PC-9 (cell line): ENCODE measurements at regions not wholly inside any gene's neighbourhood (a gene's known extent, or its start where the extent isn't known, plus 50 kb on each side); places are given as distances from the start of the nearest gene placed in this dataset.

Source experiments
- BruUV-seq: library from RNA; stranded (reverse); fragments of 400-500 nt; replicated peaks from 2 replicates; lab custom pipeline; 2021; lab: Mats Ljungman, UMichigan
- CTCF ChIA-PET: fragments of 300-600 bp; sonication (Branson Sonifier 250); formaldehyde crosslinking; loops from one replicate; lab custom pipeline; 2022; ENCODE audit warnings: antibody characterized with exemption; lab: Charles Lee
- POLR2A ChIA-PET: fragments of 300-600 bp; sonication (Branson Sonifier 250); formaldehyde crosslinking; loops from one replicate; lab custom pipeline; 2022; ENCODE audit warnings: antibody characterized with exemption; ENCODE audit not compliant: unreplicated experiment; lab: Charles Lee
- DNase-seq, 2 experiments: peaks; one replicate each; pipeline versions ENCODE4 v3.0.0 to v3.0.0-alpha.2; 2015 to 2022; ENCODE audit warnings: mixed read lengths in 1 of 2
- H2AFZ ChIP-seq: fragments of 200-600 bp; sonication (generic); 2 replicates; pipeline ENCODE4 v1.8.1; 2017; ENCODE audit warnings: antibody characterized with exemption
- H3F3A ChIP-seq: fragments of 200-600 bp; sonication (generic); 2 replicates; pipeline ENCODE4 v1.8.1; 2017; ENCODE audit warnings: antibody characterized with exemption, mild to moderate bottlenecking, low read depth; ENCODE audit not compliant: insufficient read depth
- H3K27ac ChIP-seq: fragments of 200-600 bp; sonication (generic); 2 replicates; pipeline ENCODE4 v1.6.1; 2016; ENCODE audit warnings: mixed run types
- H3K27me3 ChIP-seq: fragments of 200-600 bp; sonication (generic); 2 replicates; pipeline ENCODE4 v1.6.1; 2016; ENCODE audit warnings: low read depth, mixed run types; ENCODE audit not compliant: insufficient read depth
- H3K36me3 ChIP-seq: fragments of 200-600 bp; sonication (generic); 2 replicates; pipeline ENCODE4 v1.6.1; 2016; ENCODE audit warnings: low read depth, mixed run types
- H3K4me1 ChIP-seq: fragments of 200-600 bp; sonication (generic); replicated peaks from 2 replicates; pipeline ENCODE4 v1.6.1; 2016; ENCODE audit warnings: mixed run types; ENCODE audit not compliant: insufficient read depth
- H3K4me2 ChIP-seq: fragments of 200-600 bp; sonication (generic); 2 replicates; pipeline ENCODE4 v1.6.1; 2017; ENCODE audit warnings: mixed run types
- H3K4me3 ChIP-seq: fragments of 200-600 bp; sonication (generic); 2 replicates; pipeline ENCODE4 v1.6.1; 2016; ENCODE audit warnings: mixed run types
- H3K79me2 ChIP-seq: fragments of 200-600 bp; sonication (generic); 2 replicates; pipeline ENCODE4 v1.6.1; 2017; ENCODE audit warnings: low read depth, mixed run types
- H3K9me2 ChIP-seq: fragments of 200-600 bp; sonication (generic); 2 replicates; pipeline ENCODE4 v1.8.1; 2017; ENCODE audit warnings: mild to moderate bottlenecking; ENCODE audit not compliant: insufficient read depth
- H3K9me3 ChIP-seq: fragments of 200-600 bp; sonication (generic); 2 replicates; pipeline ENCODE4 v1.8.1; 2016; ENCODE audit warnings: low read depth; ENCODE audit not compliant: insufficient read depth
- H4K20me1 ChIP-seq: fragments of 200-600 bp; sonication (generic); 2 replicates; pipeline ENCODE4 v1.8.1; 2017; ENCODE audit not compliant: insufficient read depth
- EZH2 ChIP-seq: fragments of 200-600 bp; sonication (generic); IDR thresholded peaks from 2 replicates; pipeline ENCODE4 v1.8.0; 2017; ENCODE audit warnings: antibody characterized with exemption, low read depth
- intact Hi-C: fragments of 100-400 bp; cut with micrococcal nuclease; formaldehyde crosslinking; loops from one replicate; pipeline ENCODE4 v1.10.0; 2022; ENCODE audit not compliant: unreplicated experiment
- TF ChIP-seq, protein P1 (sequence below): fragments of 200-600 bp; sonication (generic); conservative IDR thresholded peaks from 2 replicates; pipeline ENCODE4 v1.6.1; 2017; ENCODE audit warnings: mixed run types, antibody characterized with exemption, mild to moderate bottlenecking, moderate library complexity

DNA sequence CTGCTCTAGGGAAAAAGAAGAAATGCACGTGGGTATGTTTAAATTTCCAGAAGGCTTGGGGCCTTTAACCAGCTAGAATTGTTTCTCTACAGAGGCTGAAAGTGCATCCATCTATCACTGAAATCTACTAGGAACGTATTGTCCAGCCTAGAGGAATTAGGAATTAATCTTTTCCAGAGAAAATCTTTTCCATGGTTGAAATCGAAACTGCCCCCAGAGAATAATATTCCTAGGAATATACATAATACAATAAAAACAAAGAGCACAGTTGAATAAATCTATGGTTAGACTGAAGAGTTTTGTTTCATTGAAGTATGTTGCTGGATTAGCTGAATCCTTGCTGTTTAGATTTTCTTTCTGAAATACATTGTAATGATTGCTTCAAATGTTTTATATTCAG is 378.5 kb downstream of the PLK2 start:
- 0 out of 2 replicates have a peak, but pooled peaks cover 3% of the 10 kb centered on the region for H3K36me3 ChIP-seq
- H2AFZ ChIP-seq = no peak overlapping the region
- H3K4me3 ChIP-seq = no peak overlapping the region
- TF ChIP-seq EZH2 = no peak
- TF ChIP-seq, protein P1, sequence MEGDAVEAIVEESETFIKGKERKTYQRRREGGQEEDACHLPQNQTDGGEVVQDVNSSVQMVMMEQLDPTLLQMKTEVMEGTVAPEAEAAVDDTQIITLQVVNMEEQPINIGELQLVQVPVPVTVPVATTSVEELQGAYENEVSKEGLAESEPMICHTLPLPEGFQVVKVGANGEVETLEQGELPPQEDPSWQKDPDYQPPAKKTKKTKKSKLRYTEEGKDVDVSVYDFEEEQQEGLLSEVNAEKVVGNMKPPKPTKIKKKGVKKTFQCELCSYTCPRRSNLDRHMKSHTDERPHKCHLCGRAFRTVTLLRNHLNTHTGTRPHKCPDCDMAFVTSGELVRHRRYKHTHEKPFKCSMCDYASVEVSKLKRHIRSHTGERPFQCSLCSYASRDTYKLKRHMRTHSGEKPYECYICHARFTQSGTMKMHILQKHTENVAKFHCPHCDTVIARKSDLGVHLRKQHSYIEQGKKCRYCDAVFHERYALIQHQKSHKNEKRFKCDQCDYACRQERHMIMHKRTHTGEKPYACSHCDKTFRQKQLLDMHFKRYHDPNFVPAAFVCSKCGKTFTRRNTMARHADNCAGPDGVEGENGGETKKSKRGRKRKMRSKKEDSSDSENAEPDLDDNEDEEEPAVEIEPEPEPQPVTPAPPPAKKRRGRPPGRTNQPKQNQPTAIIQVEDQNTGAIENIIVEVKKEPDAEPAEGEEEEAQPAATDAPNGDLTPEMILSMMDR = no peak
- ChIA-PET POLR2A (no interaction called here), CTCF (no interaction called here)
- no TSS peak for BruUV-seq
- H3F3A ChIP-seq = peaks cover 13% of the 10 kb centered on the region; the same call in 1 of the 2 replicates
- H3K79me2 ChIP-seq = no peaks in the 10 kb centered on the region
- peaks cover 12% of the 10 kb centered on the region; the same call in 1 of the 2 replicates for H3K9me3 ChIP-seq
- peaks cover 30% of the 10 kb centered on the region for H3K4me1 ChIP-seq
- H3K27me3 ChIP-seq = no peaks in the 10 kb centered on the region
- H3K9me2 ChIP-seq = no peaks in the 10 kb centered on the region
- H3K27ac ChIP-seq = peak overlapping the region; percentile 61
- intact Hi-C loops = no loop called here
- H4K20me1 ChIP-seq = no peaks in the 10 kb centered on the region
- DNase-seq = no peak
- H3K4me2 ChIP-seq = no peak overlapping the region

DNA sequence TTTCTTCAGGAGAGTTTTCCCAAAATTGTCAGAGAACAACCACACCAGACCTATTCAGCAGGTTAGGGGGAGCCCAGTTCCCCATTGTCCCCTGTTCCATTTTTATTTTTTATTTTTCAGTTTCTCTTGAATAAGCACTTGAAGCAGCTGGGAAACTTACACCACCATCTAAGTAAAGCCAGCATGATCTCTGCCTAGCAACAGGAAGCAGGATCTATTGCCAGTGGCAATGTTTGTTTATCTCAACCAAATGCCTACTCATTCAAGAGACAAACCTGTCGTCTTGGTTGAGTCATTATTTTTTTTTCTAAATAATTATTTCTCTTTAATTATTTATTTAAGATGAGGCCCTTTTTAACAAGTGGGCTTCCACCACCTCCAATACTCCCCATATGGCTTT is 379.3 kb downstream of the PLK2 start:
- POLR2A ChIA-PET = interaction anchor here (0.5 to 0.7 kb wide), 2 partner anchors 96 to 119 kb away, joined by 5 to 9 read pairs; no protein-coding TSS in a partner anchor
- peak overlapping the region; percentile 59; the same call in 1 of the 2 replicates for H2AFZ ChIP-seq
- no TSS peak for BruUV-seq
- H3K9me2 ChIP-seq = no peaks in the 10 kb centered on the region
- no peak overlapping the region for H3K4me3 ChIP-seq
- H3K79me2 ChIP-seq = no peaks in the 10 kb centered on the region
- TF ChIP-seq, protein P1 = no peak
- no peak for TF ChIP-seq EZH2
- peak overlapping the region; percentile 42 for H3K4me2 ChIP-seq
- peaks cover 21% of the 10 kb centered on the region for H3K4me1 ChIP-seq
- no peaks in the 10 kb centered on the region for H3K27me3 ChIP-seq
- H3K27ac ChIP-seq = peak overlapping the region; percentile 83
- no peaks in the 10 kb centered on the region for H3K36me3 ChIP-seq
- intact Hi-C loops = no loop called here
- H4K20me1 ChIP-seq = no peaks in the 10 kb centered on the region
- CTCF ChIA-PET = no interaction called here
- H3F3A ChIP-seq = peaks cover 13% of the 10 kb centered on the region; the same call in 1 of the 2 replicates
- peaks cover 12% of the 10 kb centered on the region for H3K9me3 ChIP-seq
- DNase-seq = peak; percentile 32 to 83

DNA sequence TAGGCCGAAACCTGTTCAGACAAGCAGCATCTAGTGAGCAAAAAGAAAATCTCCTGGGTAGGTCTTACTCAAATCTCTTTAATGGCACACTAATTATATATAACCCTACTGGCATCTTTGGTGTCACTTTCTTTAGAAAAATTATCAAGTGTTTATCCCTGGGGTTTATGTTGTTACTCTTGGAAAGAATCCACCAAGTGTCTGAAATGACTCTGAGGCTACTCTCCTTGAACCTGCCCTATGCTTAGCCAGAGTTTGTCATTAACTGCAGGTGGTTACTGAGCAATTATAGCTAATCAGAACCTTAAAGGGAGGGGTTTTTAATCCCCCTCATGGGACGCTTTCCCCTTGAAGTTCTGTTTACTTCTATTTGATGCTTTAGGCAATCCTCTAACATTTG is 381.9 kb downstream of the PLK2 start:
- no peaks in the 10 kb centered on the region for H3K9me2 ChIP-seq
- no peak for TF ChIP-seq EZH2
- TF ChIP-seq, protein P1 = no peak
- H3K4me2 ChIP-seq = no peak overlapping the region
- ChIA-PET CTCF (interaction anchor here (0.5 kb wide), 1 partner anchor 97 kb away, joined by 3 read pairs; no protein-coding TSS in a partner anchor), POLR2A (no interaction called here)
- no peak overlapping the region for H3K4me3 ChIP-seq
- DNase-seq = no peak
- H3F3A ChIP-seq = peaks cover 13% of the 10 kb centered on the region; the same call in 1 of the 2 replicates
- 0 out of 2 replicates have a peak, but pooled peaks cover 5% of the 10 kb centered on the region for H3K36me3 ChIP-seq
- peaks cover 17% of the 10 kb centered on the region for H3K9me3 ChIP-seq
- no peak overlapping the region for H2AFZ ChIP-seq
- no TSS peak for BruUV-seq
- H3K27me3 ChIP-seq = no peaks in the 10 kb centered on the region
- H3K79me2 ChIP-seq = no peaks in the 10 kb centered on the region
- H3K4me1 ChIP-seq = peaks cover 24% of the 10 kb centered on the region
- H3K27ac ChIP-seq = no peak overlapping the region
- intact Hi-C loops = no loop called here
- H4K20me1 ChIP-seq = no peaks in the 10 kb centered on the region
